MCF 10A (cell line): ENCODE measurements at regions not wholly inside any gene's neighbourhood (a gene's known extent, or its start where the extent isn't known, plus 50 kb on each side); places are given as distances from the start of the nearest gene placed in this dataset.
"Not testable (repeated sequence)": the region's sequence is repeated elsewhere in the genome, so short reads cannot be mapped to it uniquely, and the experiment has no call there.

Source experiments
- BruUV-seq: library from RNA; stranded (reverse); fragments of 400-500 nt; replicated peaks from 2 replicates; lab custom pipeline; 2021; lab: Mats Ljungman, UMichigan
- CTCF ChIA-PET: fragments of 300-600 bp; sonication (Branson Sonifier 250); formaldehyde crosslinking; extraction: SDS; loops from one replicate; lab custom pipeline; 2021; ENCODE audit warnings: antibody characterized with exemption, inconsistent platforms; lab: Yijun Ruan, JAX
- POLR2A ChIA-PET: fragments of 300-600, 350-650 bp; sonication (Branson Sonifier 250); formaldehyde crosslinking; extraction: SDS; loops from one replicate; lab custom pipeline; 2020; ENCODE audit warnings: antibody characterized with exemption, inconsistent platforms; lab: Yijun Ruan, JAX
- DNase-seq: peaks from one replicate; pipeline ENCODE4 v3.0.0-alpha.2; 2018; ENCODE audit not compliant: unreplicated experiment
- H3K27ac Mint-ChIP-seq: one replicate; pipeline ENCODE4 v1.8.0; 2022; ENCODE audit warnings: mild to moderate bottlenecking, low read depth, mixed read lengths; ENCODE audit not compliant: unreplicated experiment
- H3K27me3 Mint-ChIP-seq: one replicate; pipeline ENCODE4 v1.8.0; 2022; ENCODE audit warnings: mixed read lengths; ENCODE audit not compliant: insufficient read depth, unreplicated experiment
- H3K36me3 Mint-ChIP-seq: one replicate; pipeline ENCODE4 v1.8.0; 2022; ENCODE audit warnings: mild to moderate bottlenecking, moderate library complexity, mixed read lengths; ENCODE audit not compliant: insufficient read depth, unreplicated experiment
- H3K4me1 Mint-ChIP-seq: one replicate; pipeline ENCODE4 v1.8.0; 2022; ENCODE audit warnings: mixed read lengths; ENCODE audit not compliant: insufficient read depth, unreplicated experiment
- H3K4me3 Mint-ChIP-seq: one replicate; pipeline ENCODE4 v1.8.0; 2022; ENCODE audit warnings: mild to moderate bottlenecking, moderate library complexity, mixed read lengths; ENCODE audit not compliant: unreplicated experiment
- H3K9me3 Mint-ChIP-seq: one replicate; pipeline ENCODE4 v1.8.0; 2022; ENCODE audit warnings: mixed read lengths; ENCODE audit not compliant: unreplicated experiment
- intact Hi-C: fragments of 100-400 bp; cut with micrococcal nuclease; formaldehyde crosslinking; loops from 2 replicates; pipeline ENCODE4 v1.14.1; 2022
- TF ChIP-seq, protein P1 (sequence below): fragments of 200-600 bp; IDR thresholded peaks from one replicate; pipeline ENCODE4 v1.8.0; 2022; ENCODE audit warnings: antibody characterized with exemption, mild to moderate bottlenecking; ENCODE audit not compliant: unreplicated experiment

DNA sequence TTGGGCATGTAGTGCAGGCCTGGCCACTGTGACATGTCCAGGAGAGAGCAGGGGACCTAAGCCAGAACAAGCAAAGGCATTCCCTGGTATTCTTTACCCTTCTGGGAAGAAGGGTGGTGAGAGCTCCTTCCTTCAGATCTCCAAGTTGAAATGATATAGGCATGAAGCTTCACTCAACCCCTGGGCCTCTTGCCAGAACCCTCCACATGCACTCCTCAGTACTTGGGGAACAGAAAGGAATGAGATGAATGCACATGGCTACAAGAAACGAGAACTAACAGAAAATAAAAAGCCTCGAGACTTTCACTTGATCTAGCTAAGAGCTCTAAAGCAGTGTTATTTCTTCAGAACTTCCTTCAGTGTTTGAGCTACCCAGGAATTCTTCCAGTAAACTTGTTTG lies 262.2 kb downstream of the ETV1 start:
- Mint-ChIP-seq H3K36me3 (no peaks in the 10 kb centered on the region), H3K9me3 (no peaks in the 10 kb centered on the region), H3K4me3 (no peak overlapping the region), H3K4me1 (no peaks in the 10 kb centered on the region), H3K27ac (no peak overlapping the region), H3K27me3 (no peaks in the 10 kb centered on the region)
- intact Hi-C loops: loop anchor here (5.0 kb wide), 1 partner anchor 450 kb away; no protein-coding TSS in a partner anchor
- no TSS peak for BruUV-seq
- CTCF ChIA-PET: interaction anchor here (0.9 to 2.0 kb wide), 7 partner anchors 10 to 448 kb away, joined by 4 to 12 read pairs (median 5); no protein-coding TSS in a partner anchor
- TF ChIP-seq, protein P1, sequence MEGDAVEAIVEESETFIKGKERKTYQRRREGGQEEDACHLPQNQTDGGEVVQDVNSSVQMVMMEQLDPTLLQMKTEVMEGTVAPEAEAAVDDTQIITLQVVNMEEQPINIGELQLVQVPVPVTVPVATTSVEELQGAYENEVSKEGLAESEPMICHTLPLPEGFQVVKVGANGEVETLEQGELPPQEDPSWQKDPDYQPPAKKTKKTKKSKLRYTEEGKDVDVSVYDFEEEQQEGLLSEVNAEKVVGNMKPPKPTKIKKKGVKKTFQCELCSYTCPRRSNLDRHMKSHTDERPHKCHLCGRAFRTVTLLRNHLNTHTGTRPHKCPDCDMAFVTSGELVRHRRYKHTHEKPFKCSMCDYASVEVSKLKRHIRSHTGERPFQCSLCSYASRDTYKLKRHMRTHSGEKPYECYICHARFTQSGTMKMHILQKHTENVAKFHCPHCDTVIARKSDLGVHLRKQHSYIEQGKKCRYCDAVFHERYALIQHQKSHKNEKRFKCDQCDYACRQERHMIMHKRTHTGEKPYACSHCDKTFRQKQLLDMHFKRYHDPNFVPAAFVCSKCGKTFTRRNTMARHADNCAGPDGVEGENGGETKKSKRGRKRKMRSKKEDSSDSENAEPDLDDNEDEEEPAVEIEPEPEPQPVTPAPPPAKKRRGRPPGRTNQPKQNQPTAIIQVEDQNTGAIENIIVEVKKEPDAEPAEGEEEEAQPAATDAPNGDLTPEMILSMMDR: no peak
- no peak for DNase-seq
- POLR2A ChIA-PET: no interaction called here

DNA sequence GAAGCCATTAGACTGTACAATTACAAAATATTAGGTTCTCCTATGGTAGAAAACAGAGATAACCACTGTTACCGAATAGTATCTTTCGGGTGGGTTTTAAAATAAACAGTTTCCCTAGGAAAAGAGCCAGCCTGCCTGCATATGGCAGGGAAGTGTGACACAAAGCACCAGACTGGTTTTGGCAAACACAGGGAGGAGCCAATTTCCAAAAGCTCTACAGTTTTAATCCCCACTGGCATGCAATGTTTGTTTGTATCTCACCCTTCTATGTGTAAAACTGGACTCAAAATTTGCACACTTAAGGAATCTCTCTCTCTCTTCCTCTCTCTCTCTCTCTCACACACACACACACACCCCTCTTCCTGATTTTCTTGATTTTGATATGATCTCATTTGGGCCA lies 261.7 kb downstream of the ETV1 start:
- Mint-ChIP-seq H3K4me1 (no peaks in the 10 kb centered on the region), H3K36me3 (no peaks in the 10 kb centered on the region), H3K27me3 (no peaks in the 10 kb centered on the region), H3K9me3 (no peaks in the 10 kb centered on the region), H3K27ac (no peak overlapping the region), H3K4me3 (no peak overlapping the region)
- intact Hi-C loops: loop anchor here (5.0 kb wide), 1 partner anchor 450 kb away; no protein-coding TSS in a partner anchor
- TF ChIP-seq, protein P1: no peak
- POLR2A ChIA-PET: no interaction called here
- BruUV-seq: no TSS peak
- DNase-seq: no peak
- CTCF ChIA-PET: interaction anchor here (0.9 to 2.0 kb wide), 6 partner anchors 11 to 448 kb away, joined by 4 to 12 read pairs (median 5); no protein-coding TSS in a partner anchor

DNA sequence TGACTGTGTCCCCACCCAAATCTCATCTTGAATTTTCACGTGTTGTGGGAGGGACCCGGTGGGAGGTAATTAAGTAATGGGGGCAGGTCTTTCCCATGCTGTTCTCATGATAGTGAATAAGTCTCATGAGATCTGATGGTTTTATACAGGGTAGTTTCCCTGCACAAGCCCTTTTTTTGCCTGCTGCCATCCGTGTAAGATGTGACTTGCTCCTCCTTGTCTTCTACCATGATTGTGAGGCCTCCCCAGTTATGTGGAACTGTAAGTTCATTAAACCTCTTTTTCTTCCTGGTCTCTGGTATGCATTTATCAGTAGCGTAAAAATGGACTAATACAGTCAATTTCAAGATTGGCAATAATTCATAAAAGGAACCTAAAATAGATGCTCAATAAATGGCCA lies 261.0 kb downstream of the ETV1 start:
- H3K36me3 Mint-ChIP-seq, H3K27me3 Mint-ChIP-seq: not testable (repeated sequence)
- intact Hi-C loops: loop anchor here (5.0 kb wide), 1 partner anchor 451 kb away; no protein-coding TSS in a partner anchor

DNA sequence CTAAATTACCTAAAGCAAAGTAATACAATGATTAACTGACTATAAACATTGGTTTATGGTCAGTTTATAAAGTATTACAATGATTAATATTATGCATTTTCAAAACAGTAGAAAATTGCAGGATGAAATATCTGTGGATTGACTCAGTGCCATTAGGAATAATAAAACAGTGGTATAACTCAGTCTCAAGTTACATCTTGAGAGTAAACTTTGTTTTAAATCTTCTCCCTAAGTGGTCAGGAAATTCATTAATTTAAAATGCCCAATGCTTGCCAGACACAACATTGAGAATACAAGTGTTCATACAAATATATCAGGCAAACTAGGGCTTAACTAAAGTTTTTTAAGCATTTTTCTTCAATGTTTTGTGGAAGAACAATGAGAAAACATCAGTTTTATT lies 257.8 kb downstream of the ETV1 start:
- H3K9me3 Mint-ChIP-seq: no peaks in the 10 kb centered on the region
- H3K4me3 Mint-ChIP-seq: no peak overlapping the region
- no peak overlapping the region for H3K27ac Mint-ChIP-seq
- intact Hi-C loops: no loop called here
- TF ChIP-seq, protein P1: no peak
- DNase-seq: no peak
- BruUV-seq: no TSS peak
- H3K27me3 Mint-ChIP-seq: no peaks in the 10 kb centered on the region
- ChIA-PET POLR2A (no interaction called here), CTCF (interaction anchor here (1.0 kb wide), 1 partner anchor 9 kb away, joined by 3 read pairs; no protein-coding TSS in a partner anchor)
- no peaks in the 10 kb centered on the region for H3K4me1 Mint-ChIP-seq
- H3K36me3 Mint-ChIP-seq: no peaks in the 10 kb centered on the region

More for the DNA sequence above, 261.0 kb downstream of the ETV1 start:
- H3K4me1 Mint-ChIP-seq, DNase-seq, H3K27ac Mint-ChIP-seq, BruUV-seq, H3K4me3 Mint-ChIP-seq, POLR2A ChIA-PET, H3K9me3 Mint-ChIP-seq: not testable (repeated sequence)
- CTCF ChIA-PET: interaction anchor here (1.1 to 2.0 kb wide), 5 partner anchors 11 to 449 kb away, joined by 4 to 12 read pairs (median 5); no protein-coding TSS in a partner anchor
